Thymus (tissue), 11 donors: ENCODE measurements at regions not wholly inside any gene's neighbourhood (a gene's known extent, or its start where the extent isn't known, plus 50 kb on each side); places are given as distances from the start of the nearest gene placed in this dataset.

Source experiments
- DNase-seq, 9 donors: peaks; one replicate each; pipeline ENCODE4 v3.0.0-alpha.2; 2013; ENCODE audit warnings: low spot score in 9 of 9, low read depth in 6 of 9, missing footprints in 1 of 9
- H3K27ac ChIP-seq, 2 donors: one replicate each; pipeline ENCODE4 v1.5.1; 2013; ENCODE audit warnings: control low read depth in 1 of 2, low read depth in 1 of 2, low read length in 1 of 2, mild to moderate bottlenecking in 1 of 2, moderate library complexity in 1 of 2
- H3K27me3 ChIP-seq, 2 donors: one replicate each; pipeline ENCODE4 v1.5.1; 2013; ENCODE audit warnings: low read length in 1 of 2; ENCODE audit not compliant: control insufficient read depth in 2 of 2, insufficient read depth in 1 of 2
- H3K36me3 ChIP-seq, 2 donors: one replicate each; pipeline ENCODE4 v1.5.1; 2013; ENCODE audit warnings: low read length in 1 of 2, mild to moderate bottlenecking in 1 of 2, moderate library complexity in 1 of 2; ENCODE audit not compliant: control insufficient read depth in 2 of 2, insufficient read depth in 2 of 2
- H3K4me1 ChIP-seq, 2 donors: one replicate each; pipeline ENCODE4 v1.5.1; 2013; ENCODE audit warnings: low read length in 2 of 2; ENCODE audit not compliant: control insufficient read depth in 2 of 2, insufficient read depth in 2 of 2
- H3K4me3 ChIP-seq, 2 donors: one replicate each; pipeline ENCODE4 v1.5.1; 2013; ENCODE audit warnings: low read length in 2 of 2, control low read depth in 1 of 2, mild to moderate bottlenecking in 1 of 2
- H3K9me3 ChIP-seq, 2 donors: one replicate each; pipeline ENCODE4 v1.5.1; 2013; ENCODE audit warnings: low read length in 1 of 2, mild to moderate bottlenecking in 1 of 2; ENCODE audit not compliant: control insufficient read depth in 2 of 2, insufficient read depth in 1 of 2
- WGBS: extraction: QIAGEN DNeasy Blood & Tissue Kit; methylation state at CpG from one replicate; pipeline ENCODE4 v1.1.7; 2013; 5-methylcytosine and 5-hydroxymethylcytosine counted together
- donor health status: healthy.

DNA sequence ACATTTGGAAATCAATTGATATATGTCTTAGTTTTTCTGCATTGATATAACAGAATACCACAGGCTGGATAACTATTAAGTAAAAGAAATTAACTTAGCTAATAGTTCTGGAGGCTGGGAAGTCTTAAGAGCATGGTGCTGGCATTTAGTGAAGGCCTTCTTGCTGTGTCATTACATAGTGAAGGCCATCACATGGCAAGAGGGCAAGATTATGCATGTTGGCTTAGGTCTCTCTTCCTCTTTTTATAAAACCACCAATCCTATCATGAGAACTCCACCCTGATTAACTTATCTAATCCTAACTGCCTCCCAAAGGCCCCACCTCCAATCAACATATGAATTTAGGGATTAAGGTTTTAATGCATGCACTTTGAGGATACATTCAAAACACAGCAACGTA lies 225.5 kb upstream of the VRK2 start:
- Histone ChIP-seq H3K27me3 (no peaks in the 10 kb centered on the region), H3K4me1 (no peaks in the 10 kb centered on the region), H3K27ac (no peak overlapping the region), H3K36me3 (no peaks in the 10 kb centered on the region), H3K9me3 (no peaks in the 10 kb centered on the region), H3K4me3 (no peak overlapping the region)
- no peak for DNase-seq
- WGBS: 94% methylated on average over 1 of the region's 1 CpG

DNA sequence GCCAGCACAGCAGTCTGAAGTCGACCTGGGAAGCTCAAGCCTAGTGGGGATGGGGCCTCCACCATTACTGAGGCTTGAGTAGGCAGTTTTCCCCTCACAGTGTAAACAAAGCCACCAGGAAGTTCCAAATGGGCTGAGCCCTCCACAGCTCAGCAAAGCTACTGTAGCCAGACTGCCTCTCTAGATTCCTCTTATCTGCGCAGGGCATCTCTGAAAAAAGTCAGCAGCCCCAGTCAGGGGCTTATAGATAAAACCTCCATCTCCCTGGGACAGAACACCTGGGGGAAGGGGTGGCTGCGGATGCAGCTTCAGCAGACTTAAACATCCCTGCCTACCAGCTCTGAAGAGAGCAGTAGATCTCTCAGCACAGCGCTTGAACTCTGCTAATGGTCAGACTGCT lies 218.4 kb upstream of the VRK2 start:
- Histone ChIP-seq H3K9me3 (peaks cover 0 to 7% of the 10 kb centered on the region in 2 donors), H3K4me1 (no peaks in the 10 kb centered on the region), H3K36me3 (no peaks in the 10 kb centered on the region), H3K27ac (no peak overlapping the region), H3K4me3 (no peak overlapping the region), H3K27me3 (no peaks in the 10 kb centered on the region)
- no peak for DNase-seq
- 91% methylated on average over 4 of the region's 4 CpGs for WGBS

DNA sequence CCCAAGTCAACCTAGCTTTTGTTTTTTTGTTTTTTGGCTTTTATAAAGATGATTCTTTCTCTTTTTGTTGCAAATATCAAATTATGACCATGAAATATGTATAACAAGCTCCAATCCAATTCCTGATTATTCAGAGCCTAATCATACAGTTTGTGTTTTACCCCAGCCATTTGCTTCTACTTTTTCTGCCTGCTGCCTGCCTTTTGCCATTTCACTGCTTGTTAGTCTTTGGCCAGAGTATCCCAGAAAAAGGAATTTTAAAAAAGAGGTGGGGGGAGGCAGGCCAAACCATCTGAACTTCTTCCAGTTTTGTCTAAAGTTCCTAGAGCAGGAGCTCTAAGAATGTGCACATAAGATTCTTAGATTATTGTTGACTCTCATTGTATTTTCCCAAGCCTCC lies 211.9 kb upstream of the VRK2 start:
- no peak for DNase-seq
- Histone ChIP-seq H3K9me3 (no peaks in the 10 kb centered on the region), H3K4me1 (no peaks in the 10 kb centered on the region), H3K36me3 (no peaks in the 10 kb centered on the region), H3K27me3 (no peaks in the 10 kb centered on the region), H3K27ac (no peak overlapping the region), H3K4me3 (no peak overlapping the region)

DNA sequence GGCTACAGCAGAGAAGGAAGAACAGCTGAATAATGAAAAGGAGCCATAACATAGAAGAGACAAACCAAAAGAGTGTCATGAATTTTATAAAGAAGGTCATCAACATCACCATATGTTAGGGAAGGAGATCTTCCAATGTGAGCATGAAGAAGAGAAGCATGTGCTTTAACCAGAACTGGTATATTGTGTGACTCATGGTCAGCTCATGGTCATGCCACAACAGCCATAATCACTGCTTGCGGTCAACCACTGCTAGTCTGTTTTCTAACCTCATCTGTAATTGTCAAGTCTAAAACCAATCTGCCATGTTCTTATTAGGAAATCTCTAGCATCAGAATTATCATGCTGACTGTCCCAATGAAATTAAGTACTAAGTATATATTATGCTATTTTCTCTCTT lies 204.1 kb upstream of the VRK2 start:
- Histone ChIP-seq H3K27ac (no peak overlapping the region), H3K36me3 (no peaks in the 10 kb centered on the region), H3K27me3 (no peaks in the 10 kb centered on the region), H3K9me3 (peaks cover 0 to 5% of the 10 kb centered on the region in 2 donors), H3K4me3 (no peak overlapping the region), H3K4me1 (no peaks in the 10 kb centered on the region)
- WGBS: 97% methylated on average over 1 of the region's 1 CpG
- no peak for DNase-seq

DNA sequence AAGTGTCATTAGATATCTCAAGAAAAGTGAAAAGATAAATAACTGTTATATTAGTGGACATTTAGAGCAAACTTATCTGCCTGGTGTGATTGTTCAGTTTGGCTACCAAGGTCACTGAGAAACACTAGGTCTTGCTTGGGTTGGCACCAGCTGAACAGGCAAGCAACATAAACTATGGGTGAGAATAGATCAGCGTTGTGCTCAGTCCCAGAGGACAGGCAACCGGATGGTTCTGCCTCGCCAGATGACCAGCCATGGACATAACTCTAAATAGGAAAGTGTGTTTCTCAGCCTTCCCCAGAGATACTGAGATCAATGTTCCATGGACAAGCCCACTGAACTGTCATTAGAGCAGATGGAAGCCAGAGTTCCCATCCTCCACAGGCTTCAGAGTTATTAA lies 203.4 kb upstream of the VRK2 start:
- H3K27ac ChIP-seq: no peak overlapping the region

DNA sequence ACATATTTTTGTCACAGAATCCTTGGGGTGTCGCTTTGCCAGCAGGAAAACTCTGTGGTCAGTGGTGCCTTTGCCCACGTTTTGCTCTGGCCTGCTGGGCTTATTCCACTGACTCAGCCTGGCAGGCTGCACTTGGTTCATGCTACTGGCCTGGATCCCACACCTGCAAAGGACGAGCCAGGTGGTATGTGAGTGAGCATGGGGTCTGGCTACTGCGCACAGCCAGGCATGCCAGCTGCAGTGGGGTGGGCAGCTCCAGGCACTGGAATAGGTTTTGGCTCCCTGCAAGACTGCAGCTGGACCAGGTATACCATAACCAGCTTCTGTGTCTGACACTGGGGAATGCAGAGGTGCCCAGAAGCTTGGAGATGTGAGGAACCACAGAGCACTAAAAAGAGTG lies 197.9 kb upstream of the VRK2 start:
- Histone ChIP-seq H3K36me3 (no peaks in the 10 kb centered on the region), H3K9me3 (peaks cover 0 to 23% of the 10 kb centered on the region in 2 donors), H3K4me3 (no peak overlapping the region), H3K4me1 (no peaks in the 10 kb centered on the region), H3K27ac (no peak overlapping the region), H3K27me3 (no peaks in the 10 kb centered on the region)
- 91% methylated on average over 4 of the region's 4 CpGs for WGBS
- no peak for DNase-seq

More for the DNA sequence above, 203.4 kb upstream of the VRK2 start:
- H3K4me1 ChIP-seq: no peaks in the 10 kb centered on the region
- 93% methylated on average over 3 of the region's 3 CpGs for WGBS
- no peaks in the 10 kb centered on the region for H3K36me3 ChIP-seq
- DNase-seq: no peak
- no peak overlapping the region for H3K4me3 ChIP-seq
- no peaks in the 10 kb centered on the region for H3K27me3 ChIP-seq
- peaks cover 0 to 5% of the 10 kb centered on the region in 2 donors for H3K9me3 ChIP-seq

DNA sequence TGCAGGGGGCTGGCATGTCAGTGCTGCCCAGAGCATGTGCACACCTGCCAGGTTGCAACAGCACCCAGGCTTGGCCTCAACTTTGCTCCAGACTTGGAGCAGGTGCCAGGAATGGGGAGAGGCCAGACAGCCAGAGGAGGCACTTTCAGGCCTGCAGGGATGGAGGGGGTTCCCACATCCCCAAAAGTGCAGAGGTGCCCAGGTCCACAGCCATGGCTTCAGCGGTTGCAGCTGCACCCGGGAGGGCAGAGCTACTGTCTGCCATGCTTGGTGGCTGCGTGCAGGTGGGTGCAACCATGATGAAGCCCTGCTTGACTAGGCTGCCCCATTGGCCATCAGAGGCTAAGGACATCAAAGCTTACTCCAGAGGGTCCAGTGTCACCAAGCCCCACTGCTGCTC lies 196.8 kb upstream of the VRK2 start:
- H3K36me3 ChIP-seq: no peaks in the 10 kb centered on the region
- no peak overlapping the region for H3K27ac ChIP-seq
- no peak for DNase-seq
- 98% methylated on average over 3 of the region's 3 CpGs for WGBS
- peaks cover 0 to 23% of the 10 kb centered on the region in 2 donors for H3K9me3 ChIP-seq
- H3K27me3 ChIP-seq: no peaks in the 10 kb centered on the region
- no peak overlapping the region for H3K4me3 ChIP-seq
- no peaks in the 10 kb centered on the region for H3K4me1 ChIP-seq

DNA sequence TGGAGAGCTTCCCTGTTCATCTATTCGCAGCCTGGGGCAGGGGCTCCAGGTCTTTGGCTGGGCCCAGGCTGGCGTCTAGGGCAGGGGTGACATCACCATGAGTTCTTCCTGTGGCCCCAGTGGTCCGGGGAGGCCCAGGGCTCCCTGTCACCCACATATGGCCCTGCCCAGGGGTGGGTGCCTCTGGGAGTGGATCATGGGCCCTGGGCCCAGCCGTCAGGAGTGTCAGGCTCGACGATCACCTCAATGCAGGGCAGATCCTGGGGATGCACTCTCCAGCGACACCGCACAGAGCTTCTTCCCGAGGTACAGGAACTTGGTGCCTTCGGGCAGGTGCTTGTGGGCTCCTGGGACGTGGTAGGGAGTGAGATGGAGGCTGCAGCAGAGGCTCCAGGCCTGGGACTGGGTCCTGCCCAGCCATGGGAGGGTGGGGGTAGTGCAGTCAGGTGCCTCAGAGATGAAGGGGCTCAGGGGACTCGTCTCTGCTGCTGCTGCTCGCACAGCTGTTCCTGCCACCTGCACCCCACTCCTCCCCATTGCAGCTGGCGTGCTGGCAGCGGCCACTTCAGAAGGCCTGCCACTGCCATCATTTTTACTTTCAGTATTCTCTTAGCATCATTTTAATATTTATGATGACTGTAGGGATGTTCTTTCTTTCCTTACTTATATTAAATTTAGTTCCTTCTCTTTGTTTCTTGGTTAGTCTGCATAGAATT lies 196.0 kb upstream of the VRK2 start:
- H3K4me3 ChIP-seq: no peak overlapping the region
- peaks cover 0 to 23% of the 10 kb centered on the region in 2 donors for H3K9me3 ChIP-seq
- H3K4me1 ChIP-seq: no peaks in the 10 kb centered on the region
- H3K36me3 ChIP-seq: no peaks in the 10 kb centered on the region
- no peak overlapping the region for H3K27ac ChIP-seq
- DNase-seq: peak in 6 of 9 donors; percentile 2 to 34 (median 19)
- H3K27me3 ChIP-seq: no peaks in the 10 kb centered on the region
- 87% methylated on average over 15 of the region's 15 CpGs for WGBS

DNA sequence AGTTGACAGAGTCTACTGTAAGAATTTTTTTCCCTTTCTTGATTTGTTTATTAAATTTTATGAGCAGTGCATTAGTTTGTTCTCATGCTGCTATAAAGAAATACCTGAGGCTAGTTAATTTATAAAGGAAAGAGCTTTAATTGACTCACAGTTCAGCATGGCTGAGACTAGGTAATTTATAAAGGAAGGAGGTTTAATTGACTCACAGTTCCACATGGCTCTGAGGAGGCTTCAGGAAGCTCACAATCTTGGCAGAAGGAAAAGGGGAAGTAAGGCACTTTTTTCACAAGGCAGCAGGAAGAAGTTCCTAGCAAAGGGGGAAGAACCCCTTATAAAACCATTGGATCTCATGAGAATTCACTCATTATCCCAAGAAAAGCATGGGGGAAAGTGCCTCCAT lies 191.4 kb upstream of the VRK2 start:
- H3K36me3 ChIP-seq: no peaks in the 10 kb centered on the region
- DNase-seq: no peak
- no peaks in the 10 kb centered on the region for H3K27me3 ChIP-seq
- no peaks in the 10 kb centered on the region for H3K4me1 ChIP-seq
- H3K4me3 ChIP-seq: no peak overlapping the region
- H3K9me3 ChIP-seq: peaks cover 0 to 7% of the 10 kb centered on the region in 2 donors
- H3K27ac ChIP-seq: no peak overlapping the region
